ENCODE measurements at regions not wholly inside any gene's neighbourhood (a gene's known extent, or its start where the extent isn't known, plus 50 kb on each side); places are given as distances from the start of the nearest gene placed in this dataset.
"Not testable (repeated sequence)": the region's sequence is repeated elsewhere in the genome, so short reads cannot be mapped to it uniquely, and the experiment has no call there.

- no peak for DNase-seq
Observed at GRCh38 chr3:153319705-153320554, 157.9 kb downstream of the RAP2B start.

- no peak for DNase-seq
Observed at GRCh38 chr3:153320585-153321128, 158.6 kb downstream of the RAP2B start.

- DNase-seq = no peak
Observed at GRCh38 chr3:153328690-153329089, 166.7 kb downstream of the RAP2B start.

GRCh38 chr3:153330901-153331300 is 168.9 kb downstream of the RAP2B start:
- DNase-seq = no peak

GRCh38 chr3:153331676-153332075 is 169.7 kb downstream of the RAP2B start:
- DNase-seq = no peak

- DNase-seq = no peak
Observed at GRCh38 chr3:153334558-153334957, 172.5 kb downstream of the RAP2B start.

GRCh38 chr3:153337369-153337768 is 175.3 kb downstream of the RAP2B start:
- no peak for DNase-seq

GRCh38 chr3:153338487-153338886 is 176.5 kb downstream of the RAP2B start:
- no peak for DNase-seq

- DNase-seq = no peak
Observed at GRCh38 chr3:153339065-153339464, 177.0 kb downstream of the RAP2B start.

- no peak for DNase-seq
Observed at GRCh38 chr3:153343988-153344782, 182.2 kb downstream of the RAP2B start.

GRCh38 chr3:153348457-153349107 is 186.6 kb downstream of the RAP2B start:
- DNase-seq = no peak

GRCh38 chr3:153349108-153349499 is 187.1 kb downstream of the RAP2B start:
- no peak for DNase-seq

GRCh38 chr3:153350420-153350819 is 188.4 kb downstream of the RAP2B start:
- no peak for DNase-seq

- no peak for DNase-seq
Observed at GRCh38 chr3:153354641-153355040, 192.6 kb downstream of the RAP2B start.

- DNase-seq = no peak
Observed at GRCh38 chr3:153355559-153355958, 193.5 kb downstream of the RAP2B start.

GRCh38 chr3:153356908-153357307 is 194.9 kb downstream of the RAP2B start:
- DNase-seq = no peak

- peak; percentile 76 for DNase-seq
Observed at GRCh38 chr3:153357436-153357835, 195.4 kb downstream of the RAP2B start.

- no peak for DNase-seq
Observed at GRCh38 chr3:153369561-153370374, 207.7 kb downstream of the RAP2B start.

- DNase-seq = no peak
Observed at GRCh38 chr3:153370680-153371079, 208.7 kb downstream of the RAP2B start.

- DNase-seq = no peak
Observed at GRCh38 chr3:153372326-153372725, 210.3 kb downstream of the RAP2B start.

- no peak for DNase-seq
Observed at GRCh38 chr3:153373606-153374005, 211.6 kb downstream of the RAP2B start.

- not testable (repeated sequence) for DNase-seq
Observed at GRCh38 chr3:153378366-153378765, 216.3 kb downstream of the RAP2B start.

All from COR-L47 (cell line).